Neural cell (in vitro differentiated cells): ENCODE measurements at regions not wholly inside any gene's neighbourhood (a gene's known extent, or its start where the extent isn't known, plus 50 kb on each side); places are given as distances from the start of the nearest gene placed in this dataset.

ENCODE experiments used
- H2AFZ ChIP-seq: fragments of 200-600, 300-800 bp; sonication (generic), shearing (Covaris generic); 2 replicates; pipeline ENCODE4 v1.6.0; 2014; ENCODE audit warnings: low read depth, mild to moderate bottlenecking, antibody characterized with exemption, low read length, moderate library complexity
- H3F3A ChIP-seq: fragments of 200-600 bp; shearing (Covaris generic); 2 replicates; pipeline ENCODE4 v1.6.1; 2016; ENCODE audit warnings: mild to moderate bottlenecking, moderate library complexity, mixed read lengths, antibody characterized with exemption, low read length; ENCODE audit not compliant: insufficient read depth, poor library complexity, severe bottlenecking
- H3K27ac ChIP-seq: fragments of 200-600, 300-800 bp; sonication (generic), shearing (Covaris generic); 2 replicates; pipeline ENCODE4 v1.5.1; 2014; ENCODE audit warnings: mild to moderate bottlenecking, low read length, moderate library complexity
- H3K27me3 ChIP-seq: fragments of 300-800, 200-600 bp; sonication (generic), shearing (Covaris generic); 2 replicates; pipeline ENCODE4 v1.6.0; 2014; ENCODE audit warnings: mild to moderate bottlenecking, low read depth, low read length, moderate library complexity; ENCODE audit not compliant: insufficient read depth
- H3K36me3 ChIP-seq: fragments of 300-800, 200-600 bp; sonication (generic), shearing (Covaris generic); 2 replicates; pipeline ENCODE4 v1.5.1; 2014; ENCODE audit warnings: mild to moderate bottlenecking, antibody characterized with exemption, low read length, moderate library complexity; ENCODE audit not compliant: insufficient read depth
- H3K4me2 ChIP-seq: fragments of 300-800, 200-600 bp; sonication (generic), shearing (Covaris generic); 2 replicates; pipeline ENCODE4 v1.6.0; 2014; ENCODE audit warnings: mild to moderate bottlenecking, low read length
- H3K4me3 ChIP-seq: fragments of 300-800, 200-600 bp; sonication (generic), shearing (Covaris generic); 2 replicates; pipeline ENCODE4 v1.5.1; 2014; ENCODE audit warnings: mild to moderate bottlenecking, low read length, moderate library complexity
- H3K79me2 ChIP-seq: fragments of 200-600 bp; shearing (Covaris generic); replicated peaks from 2 replicates; pipeline ENCODE4 v1.6.0; 2014; ENCODE audit warnings: mild to moderate bottlenecking, low read length, moderate library complexity; ENCODE audit not compliant: insufficient read depth
- H3K9ac ChIP-seq: fragments of 300-800, 200-600 bp; sonication (generic), shearing (Covaris generic); 2 replicates; pipeline ENCODE4 v1.6.1; 2016; ENCODE audit warnings: mild to moderate bottlenecking, low read length, mixed read lengths
- H3K9me2 ChIP-seq: fragments of 200-600 bp; shearing (Covaris generic); 2 replicates; pipeline ENCODE4 v1.6.1; 2016; ENCODE audit warnings: mild to moderate bottlenecking, low read length, mixed read lengths; ENCODE audit not compliant: insufficient read depth
- H3K9me3 ChIP-seq: fragments of 200-600, 300-800 bp; sonication (generic), shearing (Covaris generic); 2 replicates; pipeline ENCODE4 v1.6.1; 2016; ENCODE audit warnings: mild to moderate bottlenecking, mixed run types, low read length, moderate library complexity, mixed read lengths
- H4K20me1 ChIP-seq: fragments of 200-600 bp; shearing (Covaris generic); 2 replicates; pipeline ENCODE4 v1.6.1; 2016; ENCODE audit warnings: mild to moderate bottlenecking, mixed run types; ENCODE audit not compliant: insufficient read depth
- CTCF ChIP-seq: fragments of 450-650 bp; IDR thresholded peaks from 2 replicates; pipeline ENCODE4 v1.5.1; 2014; ENCODE audit warnings: antibody characterized with exemption, mild to moderate bottlenecking, moderate library complexity; ENCODE audit not compliant: poor library complexity, severe bottlenecking
- EP300 ChIP-seq: fragments of 450-650 bp; conservative IDR thresholded peaks from 2 replicates; pipeline ENCODE4 v1.6.1; 2014; ENCODE audit warnings: antibody characterized with exemption, mild to moderate bottlenecking, moderate library complexity; ENCODE audit not compliant: poor library complexity, severe bottlenecking
- EZH2 ChIP-seq: fragments of 200-600, 300-800 bp; shearing (Covaris generic), sonication (generic); IDR thresholded peaks from 2 replicates; pipeline ENCODE4 v1.6.1; 2014; ENCODE audit warnings: antibody characterized with exemption, low read length, borderline replicate concordance, mild to moderate bottlenecking; ENCODE audit not compliant: insufficient read depth, poor library complexity, severe bottlenecking
- MXI1 ChIP-seq: fragments of 450-650 bp; conservative IDR thresholded peaks from 2 replicates; pipeline ENCODE4 v1.6.1; 2014; ENCODE audit warnings: antibody characterized with exemption, mild to moderate bottlenecking; ENCODE audit not compliant: poor library complexity, severe bottlenecking
- POLR2AphosphoS5 ChIP-seq: IDR thresholded peaks from 2 replicates; pipeline ENCODE4 v1.6.1; 2012
- RAD21 ChIP-seq: fragments of 450-650 bp; conservative IDR thresholded peaks from 2 replicates; pipeline ENCODE4 v1.6.1; 2014; ENCODE audit warnings: antibody characterized with exemption, mild to moderate bottlenecking, moderate library complexity
- REST ChIP-seq: IDR thresholded peaks from 2 replicates; pipeline ENCODE4 v1.6.1; 2012; ENCODE audit warnings: borderline replicate concordance
- SMC3 ChIP-seq: fragments of 450-650 bp; conservative IDR thresholded peaks from 2 replicates; pipeline ENCODE4 v1.6.1; 2014; ENCODE audit warnings: antibody characterized with exemption, mild to moderate bottlenecking, moderate library complexity; ENCODE audit not compliant: poor library complexity
- TAF1 ChIP-seq: IDR thresholded peaks from 2 replicates; pipeline ENCODE4 v1.6.1; 2012; ENCODE audit warnings: low read depth

GRCh38 chr11:134736251-134736947 lies 324.4 kb upstream of the B3GAT1 start:
- Histone ChIP-seq H3F3A (no peaks in the 10 kb centered on the region), H3K79me2 (no peaks in the 10 kb centered on the region), H3K36me3 (no peaks in the 10 kb centered on the region), H4K20me1 (no peaks in the 10 kb centered on the region), H3K9ac (no peak overlapping the region), H3K4me3 (no peak overlapping the region), H3K27me3 (no peaks in the 10 kb centered on the region), H3K9me3 (no peaks in the 10 kb centered on the region), H3K9me2 (no peaks in the 10 kb centered on the region), H2AFZ (no peak overlapping the region), H3K4me2 (no peak overlapping the region), H3K27ac (no peak overlapping the region)
- TF ChIP-seq TAF1 = no peak
- TF ChIP-seq MXI1 = no peak
- no peak for TF ChIP-seq SMC3
- TF ChIP-seq REST = no peak
- no peak for TF ChIP-seq CTCF
- TF ChIP-seq EP300 = no peak
- no peak for TF ChIP-seq EZH2
- TF ChIP-seq RAD21 = no peak
- TF ChIP-seq POLR2AphosphoS5 = no peak

- Histone ChIP-seq H2AFZ (no peak overlapping the region), H3K36me3 (no peaks in the 10 kb centered on the region), H3K4me3 (no peak overlapping the region), H3F3A (no peaks in the 10 kb centered on the region), H3K79me2 (no peaks in the 10 kb centered on the region), H3K9me2 (no peaks in the 10 kb centered on the region), H4K20me1 (no peaks in the 10 kb centered on the region), H3K9me3 (no peaks in the 10 kb centered on the region), H3K27ac (no peak overlapping the region), H3K4me2 (no peak overlapping the region), H3K9ac (no peak overlapping the region), H3K27me3 (no peaks in the 10 kb centered on the region)
- TF ChIP-seq EP300 = no peak
- TF ChIP-seq EZH2 = no peak
- TF ChIP-seq MXI1 = no peak
- TF ChIP-seq SMC3 = no peak
- no peak for TF ChIP-seq POLR2AphosphoS5
- no peak for TF ChIP-seq REST
- no peak for TF ChIP-seq TAF1
- TF ChIP-seq RAD21 = no peak
- TF ChIP-seq CTCF = no peak
Measured at GRCh38 chr11:134734894-134735293, 322.9 kb upstream of the B3GAT1 start.
